K562 (cell line): ENCODE measurements at regions not wholly inside any gene's neighbourhood (a gene's known extent, or its start where the extent isn't known, plus 50 kb on each side); places are given as distances from the start of the nearest gene placed in this dataset.

ENCODE experiments used
- ATAC-seq: fragments of 200-7000 bp; cut with Tn5 transposase; 3 replicates; pipeline ENCODE4 v1.9.1; 2020; ENCODE audit warnings: moderate library complexity
- BruUV-seq: library from RNA; stranded (reverse); fragments of 400-500 nt; replicated peaks from 2 replicates; lab custom pipeline; 2021; lab: Mats Ljungman, UMichigan
- CTCF ChIA-PET: fragments of 300-600 bp; formaldehyde crosslinking; extraction: SDS; loops from one replicate; lab custom pipeline; 2021; ENCODE audit warnings: low intra/inter-chr PET ratio; lab: Yijun Ruan, JAX
- POLR2A ChIA-PET: fragments of 300-600, 350-650 bp; sonication (Branson Sonifier 250); formaldehyde crosslinking; extraction: SDS; loops from one replicate; lab custom pipeline; 2021; ENCODE audit warnings: antibody characterized with exemption, inconsistent platforms; lab: Yijun Ruan, JAX
- DNase-seq, 4 experiments: peaks; one replicate each; pipeline versions ENCODE4 v3.0.0 to v3.0.0-alpha.2; 2011 to 2018; ENCODE audit warnings: low spot score in 3 of 4, mixed read lengths in 3 of 4; ENCODE audit errors: extremely low read depth in 1 of 4
- FAIRE-seq: peaks from 2 replicates; lab custom pipeline; 2011; peaks lifted over from hg19 to GRCh38; lab: Jason Lieb, UNC
- H2AFZ ChIP-seq: 2 replicates; pipeline ENCODE4 v1.6.0; 2011; ENCODE audit warnings: low read depth, low read length, control low read depth, inconsistent platforms
- H3K27ac ChIP-seq: fragments of 200-600 bp; 3 replicates; pipeline ENCODE4 v1.8.0; 2011; ENCODE audit warnings: low read depth, mild to moderate bottlenecking, control low read depth, inconsistent platforms, low read length, moderate library complexity, mixed read lengths; ENCODE audit errors: extremely low read depth
- H3K27me3 ChIP-seq, 2 experiments: fragments of 300-600 bp in 1 of 2; 2 replicates in 1 of 2; 3 replicates in 1 of 2; pipeline versions ENCODE4 v1.6.0 to v1.8.0; 2011; ENCODE audit warnings: inconsistent platforms in 2 of 2, low read length in 2 of 2, mild to moderate bottlenecking in 1 of 2, mixed read lengths in 1 of 2, moderate library complexity in 1 of 2; ENCODE audit not compliant: control insufficient read depth in 2 of 2, insufficient read depth in 2 of 2
- H3K36me3 ChIP-seq: fragments of 300-600 bp; 3 replicates; pipeline ENCODE4 v1.8.0; 2011; ENCODE audit warnings: mild to moderate bottlenecking, low read length, inconsistent platforms; ENCODE audit not compliant: control insufficient read depth, insufficient read depth
- H3K4me1 ChIP-seq, 2 experiments: fragments of 200-600 bp in 1 of 2; replicated peaks in 1 of 2; 2 replicates in 1 of 2; 3 replicates in 1 of 2; pipeline versions ENCODE4 v1.5.1 to v1.8.0; 2011; ENCODE audit warnings: inconsistent platforms in 2 of 2, low read length in 2 of 2, mild to moderate bottlenecking in 1 of 2, mixed read lengths in 1 of 2, moderate library complexity in 1 of 2; ENCODE audit not compliant: control insufficient read depth in 2 of 2, insufficient read depth in 2 of 2
- H3K4me2 ChIP-seq: 2 replicates; pipeline ENCODE4 v1.6.1; 2011; ENCODE audit warnings: low read length, control low read depth, inconsistent platforms, mixed read lengths; ENCODE audit not compliant: insufficient read depth
- H3K4me3 ChIP-seq: fragments of 200-600 bp; sonication (generic), shearing (Covaris generic); 2 replicates; pipeline ENCODE4 v1.5.1; 2016; ENCODE audit warnings: control low read depth, inconsistent platforms
- H3K79me2 ChIP-seq: fragments of 200-600 bp; 3 replicates; pipeline ENCODE4 v1.8.0; 2011; ENCODE audit warnings: low read length, inconsistent platforms; ENCODE audit not compliant: control insufficient read depth, insufficient read depth
- H3K9ac ChIP-seq, 2 experiments: 2 replicates each; pipeline versions ENCODE4 v1.6.0 to v1.6.1; 2011; ENCODE audit warnings: low read depth in 2 of 2, low read length in 2 of 2, control low read depth in 1 of 2, inconsistent platforms in 1 of 2, mild to moderate bottlenecking in 1 of 2, mixed read lengths in 1 of 2; ENCODE audit not compliant: insufficient read depth in 1 of 2
- H3K9me1 ChIP-seq: one replicate; pipeline ENCODE4 v1.6.0; 2011; ENCODE audit warnings: inconsistent platforms, mild to moderate bottlenecking, low read length, moderate library complexity; ENCODE audit not compliant: control insufficient read depth, insufficient read depth
- H3K9me3 ChIP-seq: replicated peaks from 2 replicates; pipeline ENCODE4 v1.5.1; 2011; ENCODE audit warnings: low read depth, low read length, inconsistent platforms; ENCODE audit not compliant: control insufficient read depth, insufficient read depth
- H4K20me1 ChIP-seq: replicated peaks from 2 replicates; pipeline ENCODE4 v1.6.1; 2011; ENCODE audit warnings: low read length, inconsistent platforms, mixed read lengths; ENCODE audit not compliant: control insufficient read depth, insufficient read depth
- ARID1B ChIP-seq: fragments of 450-650 bp; IDR thresholded peaks from 2 replicates; pipeline ENCODE4 v1.6.1; 2016; ENCODE audit warnings: antibody characterized with exemption, mild to moderate bottlenecking, inconsistent platforms
- CEBPB ChIP-seq: fragments of 450-650 bp; IDR thresholded peaks from 2 replicates; pipeline ENCODE4 v1.6.1; 2016; ENCODE audit warnings: missing genetic modification characterization, missing compliant biosample characterization
- CEBPG ChIP-seq, 3 experiments: fragments of 200-800 bp in 1 of 3; sonication (Bioruptor generic) in 1 of 3; sonication (generic) in 1 of 3; formaldehyde crosslinking in 1 of 3; IDR thresholded peaks in 2 of 3; conservative IDR thresholded peaks in 1 of 3; 2 replicates each; pipeline versions ENCODE4 v1.6.1 to v1.8.0; 2016 to 2022; ENCODE audit warnings: missing compliant biosample characterization in 2 of 3, missing genetic modification characterization in 2 of 3, mild to moderate bottlenecking in 1 of 3, missing genetic modification reagents in 1 of 3
- E2F4 ChIP-seq: sonication (generic); formaldehyde crosslinking; IDR thresholded peaks from 2 replicates; pipeline ENCODE4 v1.8.0; 2022; ENCODE audit warnings: mild to moderate bottlenecking, low read depth, missing genetic modification reagents
- MAX ChIP-seq: sonication (generic); formaldehyde crosslinking; IDR thresholded peaks from 2 replicates; pipeline ENCODE4 v1.9.0; 2022; ENCODE audit warnings: mild to moderate bottlenecking, missing genetic modification reagents
- MEF2A ChIP-seq: IDR thresholded peaks from 2 replicates; pipeline ENCODE4 v1.6.1; 2011; ENCODE audit warnings: low read depth, mild to moderate bottlenecking, low read length, moderate library complexity; ENCODE audit not compliant: control insufficient read depth
- NR4A1 ChIP-seq, 2 experiments: fragments of 250-450 bp in 1 of 2; fragments of 450-650 bp in 1 of 2; sonication (Bioruptor Pico) in 1 of 2; IDR thresholded peaks; 2 replicates each; pipeline versions ENCODE4 v1.4.0 to v1.6.1; 2016 to 2020; ENCODE audit warnings: mild to moderate bottlenecking in 2 of 2, missing compliant biosample characterization in 1 of 2, missing genetic modification characterization in 1 of 2, moderate library complexity in 1 of 2
- PKNOX1 ChIP-seq: fragments of 450-650 bp; IDR thresholded peaks from 2 replicates; pipeline ENCODE4 v1.6.1; 2016
- PRPF4 ChIP-seq: fragments of 200-400 bp; formaldehyde crosslinking; IDR thresholded peaks from one replicate; pipeline ENCODE4 v1.6.1; 2017; ENCODE audit warnings: low read length, low read depth, mild to moderate bottlenecking; ENCODE audit not compliant: insufficient read depth, poor library complexity, severe bottlenecking
- RBM39 ChIP-seq: fragments of 200-400 bp; formaldehyde crosslinking; optimal IDR thresholded peaks from 2 replicates; pipeline ENCODE3; 2018; ENCODE audit warnings: low read depth, low read length
- TAL1 ChIP-seq: fragments of 450-650 bp; IDR thresholded peaks from 2 replicates; pipeline ENCODE4 v1.6.1; 2016; ENCODE audit warnings: mild to moderate bottlenecking
- ZMIZ1 ChIP-seq, 2 experiments: fragments of 150-350 bp in 1 of 2; IDR thresholded peaks; 2 replicates each; pipeline ENCODE4 v1.6.1; 2012 to 2016; ENCODE audit warnings: low read depth in 2 of 2, low read length in 2 of 2, mild to moderate bottlenecking in 1 of 2, moderate library complexity in 1 of 2
- ZNF239 ChIP-seq: fragments of 250-450 bp; sonication (Bioruptor Pico); IDR thresholded peaks from 2 replicates; pipeline ENCODE4 v1.4.0; 2020; ENCODE audit warnings: mild to moderate bottlenecking
- ZNF444 ChIP-seq: fragments of 250-450 bp; sonication (Bioruptor Pico); IDR thresholded peaks from 2 replicates; pipeline ENCODE4 v1.4.0; 2020; ENCODE audit warnings: mild to moderate bottlenecking, moderate library complexity
- WGBS: fragments of 100-300 bp; shearing (Covaris generic); methylation state at CpG from one replicate; pipeline ENCODE4 v1.1.6; 2016; ENCODE audit warnings: low coverage, mixed read lengths; ENCODE audit not compliant: insufficient coverage; ENCODE audit errors: missing lambda C conversion rate; 5-methylcytosine and 5-hydroxymethylcytosine counted together
- in situ Hi-C: fragments of 300-500 bp; cut with MboI; formaldehyde crosslinking; loops from 4 replicates; pipeline ENCODE4 v1.15.0; 2018; ENCODE audit warnings: inconsistent platforms, mixed read lengths
- intact Hi-C: fragments of 100-400 bp; cut with micrococcal nuclease; formaldehyde crosslinking; loops from 2 replicates; pipeline ENCODE4 v1.14.2; 2022

GRCh38 chr10:114749014-114749413 is 72.6 kb upstream of the FHIP2A start:
- intact Hi-C loops (no loop called here), in situ Hi-C loops (no loop called here)
- peak in 3 of 4 experiments; percentile 6 to 36 (median 23) for DNase-seq
- H3K36me3 ChIP-seq, result no peaks in the 10 kb centered on the region
- no peaks in the 10 kb centered on the region for H4K20me1 ChIP-seq
- no peak overlapping the region for H3K9ac ChIP-seq
- no peak overlapping the region for H3K4me3 ChIP-seq
- ATAC-seq, result peak; percentile 51; the same call in 2 of the 3 replicates
- no peaks in the 10 kb centered on the region for H3K9me3 ChIP-seq
- WGBS, result 0% methylated on average over 3 of the region's 3 CpGs
- no peaks in the 10 kb centered on the region for H3K79me2 ChIP-seq
- CTCF ChIA-PET, result no interaction called here
- no peak overlapping the region for H2AFZ ChIP-seq
- POLR2A ChIA-PET, result no interaction called here
- no peaks in the 10 kb centered on the region for H3K27me3 ChIP-seq
- no peak for FAIRE-seq
- H3K27ac ChIP-seq, result no peak overlapping the region; the same call in 2 of the 3 replicates
- no TSS peak for BruUV-seq
- no peaks in the 10 kb centered on the region for H3K9me1 ChIP-seq
- no peaks in the 10 kb centered on the region for H3K4me1 ChIP-seq
- H3K4me2 ChIP-seq, result no peak overlapping the region
- no peak for TF ChIP-seq NR4A1 (CRISPR knock-in tag; IDR thresholded peaks at IDR 0.05)
- no peak for TF ChIP-seq NR4A1 (tag; IDR thresholded peaks at IDR 0.05)
- TF ChIP-seq ZMIZ1 (IDR thresholded peaks at IDR 0.05; ENCODE audit: low read depth in 2 of 2, low read length in 2 of 2), result no peak
- peak; percentile 28; the same call in 1 of the 2 replicates for TF ChIP-seq TAL1
- TF ChIP-seq MAX, result no peak
- no peak for TF ChIP-seq PRPF4
- TF ChIP-seq CEBPB, result 0 out of 2 replicates have a peak, but pooled peaks have one; percentile 42
- TF ChIP-seq RBM39, result no peak
- no peak for TF ChIP-seq ZNF239 (CRISPR knock-in tag)
- no peak for TF ChIP-seq CEBPG (CRISPR knock-in tag; IDR thresholded peaks at IDR 0.05)
- TF ChIP-seq CEBPG (tag; conservative IDR thresholded peaks at IDR 0.05 in 1 of 2, IDR thresholded peaks at IDR 0.05 in 1 of 2), result peak in 1 of 2 experiments; percentile 18; a peak in 1 of 4 replicates
- peak; percentile 47; the same call in 1 of the 2 replicates for TF ChIP-seq MEF2A
- TF ChIP-seq E2F4 (CRISPR knock-in tag), result no peak
- TF ChIP-seq ZNF444 (CRISPR knock-in tag), result no peak
- TF ChIP-seq PKNOX1, result peak; percentile 58; the same call in 1 of the 2 replicates
- TF ChIP-seq ARID1B, result 0 out of 2 replicates have a peak, but pooled peaks have one; percentile 20
